ENCODE measurements at regions not wholly inside any gene's neighbourhood (a gene's known extent, or its start where the extent isn't known, plus 50 kb on each side); places are given as distances from the start of the nearest gene placed in this dataset.

- FAIRE-seq (no peak), DNase-seq (ENCODE audit: low read depth) (no peak)
- TF ChIP-seq, protein P1, sequence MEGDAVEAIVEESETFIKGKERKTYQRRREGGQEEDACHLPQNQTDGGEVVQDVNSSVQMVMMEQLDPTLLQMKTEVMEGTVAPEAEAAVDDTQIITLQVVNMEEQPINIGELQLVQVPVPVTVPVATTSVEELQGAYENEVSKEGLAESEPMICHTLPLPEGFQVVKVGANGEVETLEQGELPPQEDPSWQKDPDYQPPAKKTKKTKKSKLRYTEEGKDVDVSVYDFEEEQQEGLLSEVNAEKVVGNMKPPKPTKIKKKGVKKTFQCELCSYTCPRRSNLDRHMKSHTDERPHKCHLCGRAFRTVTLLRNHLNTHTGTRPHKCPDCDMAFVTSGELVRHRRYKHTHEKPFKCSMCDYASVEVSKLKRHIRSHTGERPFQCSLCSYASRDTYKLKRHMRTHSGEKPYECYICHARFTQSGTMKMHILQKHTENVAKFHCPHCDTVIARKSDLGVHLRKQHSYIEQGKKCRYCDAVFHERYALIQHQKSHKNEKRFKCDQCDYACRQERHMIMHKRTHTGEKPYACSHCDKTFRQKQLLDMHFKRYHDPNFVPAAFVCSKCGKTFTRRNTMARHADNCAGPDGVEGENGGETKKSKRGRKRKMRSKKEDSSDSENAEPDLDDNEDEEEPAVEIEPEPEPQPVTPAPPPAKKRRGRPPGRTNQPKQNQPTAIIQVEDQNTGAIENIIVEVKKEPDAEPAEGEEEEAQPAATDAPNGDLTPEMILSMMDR (IDR thresholded peaks at IDR 0.05; ENCODE audit: insufficient read depth, low read depth, low read length) = no peak
- no peak for TF ChIP-seq EZH2 (IDR thresholded peaks at IDR 0.05; ENCODE audit: insufficient read depth, low read length)
- Histone ChIP-seq H3K9me3 (ENCODE audit: insufficient read depth, low read depth, low read length) (no peaks in the 10 kb centered on the region), H3K79me2 (ENCODE audit: insufficient read depth, low read length) (no peaks in the 10 kb centered on the region), H4K20me1 (ENCODE audit: insufficient read depth, low read length) (no peaks in the 10 kb centered on the region), H2AFZ (ENCODE audit: low read depth, low read length) (no peak overlapping the region), H3K27ac (ENCODE audit: low read depth, low read length) (no peak overlapping the region), H3K4me2 (ENCODE audit: low read length) (no peak overlapping the region), H3K9ac (ENCODE audit: low read length) (no peak overlapping the region), H3K4me1 (ENCODE audit: insufficient read depth, low read length) (no peaks in the 10 kb centered on the region), H3K36me3 (ENCODE audit: insufficient read depth, low read length) (no peaks in the 10 kb centered on the region), H3K4me3 (ENCODE audit: insufficient read depth, low read depth, low read length) (no peak overlapping the region), H3K27me3 (ENCODE audit: insufficient read depth, low read length) (no peaks in the 10 kb centered on the region)
- Mint-ChIP-seq H3K4me3 (ENCODE audit: unreplicated experiment) (no peak overlapping the region), H3K27me3 (ENCODE audit: low read depth, unreplicated experiment) (no peaks in the 10 kb centered on the region), H3K36me3 (ENCODE audit: low read depth, unreplicated experiment) (no peaks in the 10 kb centered on the region), H3K4me1 (ENCODE audit: low read depth, unreplicated experiment) (peaks cover 13% of the 10 kb centered on the region), H3K9me3 (ENCODE audit: unreplicated experiment) (peaks cover 2% of the 10 kb centered on the region), H3K27ac (ENCODE audit: unreplicated experiment) (no peak overlapping the region)
These were observed 297.1 kb upstream of the MME start for GRCh38 chr3:154783061-154783460.

DNA sequence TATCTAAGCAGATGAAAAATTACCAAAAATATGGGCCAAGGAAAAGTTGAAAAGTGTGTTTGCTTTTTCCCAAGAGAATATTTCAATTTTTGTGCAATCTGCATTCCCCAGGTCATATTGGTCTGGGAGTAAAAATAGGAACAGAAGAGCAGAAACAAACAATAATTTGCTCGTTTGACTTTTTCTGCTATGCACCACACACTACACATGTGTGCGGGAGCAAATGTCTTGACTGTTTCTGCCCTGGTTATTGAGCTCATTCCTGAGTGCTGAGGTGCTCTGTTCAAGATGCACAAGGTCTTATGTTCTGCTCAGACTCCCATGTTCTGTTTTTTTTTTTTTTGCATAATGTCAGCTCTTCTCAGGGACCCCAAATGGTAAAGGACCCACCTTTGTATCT, 298.0 kb upstream of the MME start:
- no peak for TF ChIP-seq EZH2 (IDR thresholded peaks at IDR 0.05; ENCODE audit: insufficient read depth, low read length)
- TF ChIP-seq, protein P1 (IDR thresholded peaks at IDR 0.05; ENCODE audit: insufficient read depth, low read depth, low read length) = no peak
- Mint-ChIP-seq H3K27me3 (ENCODE audit: low read depth, unreplicated experiment) (no peaks in the 10 kb centered on the region), H3K36me3 (ENCODE audit: low read depth, unreplicated experiment) (no peaks in the 10 kb centered on the region), H3K4me1 (ENCODE audit: low read depth, unreplicated experiment) (peaks cover 13% of the 10 kb centered on the region), H3K4me3 (ENCODE audit: unreplicated experiment) (no peak overlapping the region), H3K27ac (ENCODE audit: unreplicated experiment) (no peak overlapping the region), H3K9me3 (ENCODE audit: unreplicated experiment) (peaks cover 2% of the 10 kb centered on the region)
- Histone ChIP-seq H3K4me1 (ENCODE audit: insufficient read depth, low read length) (no peaks in the 10 kb centered on the region), H3K79me2 (ENCODE audit: insufficient read depth, low read length) (no peaks in the 10 kb centered on the region), H3K4me3 (ENCODE audit: insufficient read depth, low read depth, low read length) (no peak overlapping the region), H3K4me2 (ENCODE audit: low read length) (no peak overlapping the region), H4K20me1 (ENCODE audit: insufficient read depth, low read length) (no peaks in the 10 kb centered on the region), H3K27me3 (ENCODE audit: insufficient read depth, low read length) (no peaks in the 10 kb centered on the region), H2AFZ (ENCODE audit: low read depth, low read length) (no peak overlapping the region), H3K9ac (ENCODE audit: low read length) (no peak overlapping the region), H3K27ac (ENCODE audit: low read depth, low read length) (no peak overlapping the region), H3K9me3 (ENCODE audit: insufficient read depth, low read depth, low read length) (no peaks in the 10 kb centered on the region), H3K36me3 (ENCODE audit: insufficient read depth, low read length) (no peaks in the 10 kb centered on the region)
- no peak for FAIRE-seq
- DNase-seq (ENCODE audit: low read depth) = no peak

GRCh38 chr3:154781595-154781994, 298.5 kb upstream of the MME start:
- DNase-seq (ENCODE audit: low read depth) = no peak
- TF ChIP-seq, protein P1 (IDR thresholded peaks at IDR 0.05; ENCODE audit: insufficient read depth, low read depth, low read length) = no peak
- no peak for TF ChIP-seq EZH2 (IDR thresholded peaks at IDR 0.05; ENCODE audit: insufficient read depth, low read length)
- H3K27ac ChIP-seq (ENCODE audit: low read depth, low read length) = no peak overlapping the region
- H3K27ac Mint-ChIP-seq (ENCODE audit: unreplicated experiment) = no peak overlapping the region
- H3K27me3 Mint-ChIP-seq (ENCODE audit: low read depth, unreplicated experiment) = no peaks in the 10 kb centered on the region
- H3K27me3 ChIP-seq (ENCODE audit: insufficient read depth, low read length) = no peaks in the 10 kb centered on the region
- H3K4me2 ChIP-seq (ENCODE audit: low read length) = no peak overlapping the region
- peaks cover 13% of the 10 kb centered on the region for H3K4me1 Mint-ChIP-seq (ENCODE audit: low read depth, unreplicated experiment)
- H3K4me3 Mint-ChIP-seq (ENCODE audit: unreplicated experiment) = no peak overlapping the region
- no peak overlapping the region for H2AFZ ChIP-seq (ENCODE audit: low read depth, low read length)
- no peaks in the 10 kb centered on the region for H3K9me3 ChIP-seq (ENCODE audit: insufficient read depth, low read depth, low read length)
- H3K79me2 ChIP-seq (ENCODE audit: insufficient read depth, low read length) = no peaks in the 10 kb centered on the region
- H3K9me3 Mint-ChIP-seq (ENCODE audit: unreplicated experiment) = peaks cover 2% of the 10 kb centered on the region
- H3K9ac ChIP-seq (ENCODE audit: low read length) = no peak overlapping the region
- H3K4me3 ChIP-seq (ENCODE audit: insufficient read depth, low read depth, low read length) = no peak overlapping the region
- no peaks in the 10 kb centered on the region for H3K36me3 Mint-ChIP-seq (ENCODE audit: low read depth, unreplicated experiment)
- H4K20me1 ChIP-seq (ENCODE audit: insufficient read depth, low read length) = no peaks in the 10 kb centered on the region
- no peaks in the 10 kb centered on the region for H3K4me1 ChIP-seq (ENCODE audit: insufficient read depth, low read length)
- H3K36me3 ChIP-seq (ENCODE audit: insufficient read depth, low read length) = no peaks in the 10 kb centered on the region
- no peak for FAIRE-seq

Measured in astrocyte (in vitro differentiated cells and primary cell).